ENCODE measurements at regions not wholly inside any gene's neighbourhood (a gene's known extent, or its start where the extent isn't known, plus 50 kb on each side); places are given as distances from the start of the nearest gene placed in this dataset.
"Not testable (repeated sequence)": the region's sequence is repeated elsewhere in the genome, so short reads cannot be mapped to it uniquely, and the experiment has no call there.

DNA sequence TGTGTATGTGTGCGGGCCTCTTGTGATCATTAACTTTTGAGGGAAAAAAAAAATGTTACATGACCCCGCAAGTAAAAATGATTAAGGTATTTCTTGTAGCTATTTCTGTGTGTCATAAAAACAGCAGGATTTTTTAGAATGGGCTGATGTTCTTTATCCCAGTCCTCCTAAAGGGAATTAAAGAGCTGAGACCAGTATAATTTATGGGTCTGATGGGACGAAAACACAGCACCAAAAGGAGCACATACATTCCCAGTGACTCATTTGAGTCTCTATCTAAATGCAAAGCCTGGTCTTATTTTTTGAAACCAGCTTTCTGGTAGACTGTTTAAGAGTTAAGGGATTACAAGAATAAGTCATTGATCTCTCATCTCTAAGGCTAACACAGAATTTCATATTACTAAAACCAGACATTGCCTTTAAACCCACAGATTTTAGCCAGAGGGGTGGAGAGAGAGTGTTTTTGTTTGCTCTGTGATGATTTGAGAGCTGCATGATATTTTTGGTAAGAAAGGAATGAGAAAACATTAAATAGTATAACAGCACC is 342.3 kb upstream of the EPHA4 start:
- ATAC-seq = no peak

DNA sequence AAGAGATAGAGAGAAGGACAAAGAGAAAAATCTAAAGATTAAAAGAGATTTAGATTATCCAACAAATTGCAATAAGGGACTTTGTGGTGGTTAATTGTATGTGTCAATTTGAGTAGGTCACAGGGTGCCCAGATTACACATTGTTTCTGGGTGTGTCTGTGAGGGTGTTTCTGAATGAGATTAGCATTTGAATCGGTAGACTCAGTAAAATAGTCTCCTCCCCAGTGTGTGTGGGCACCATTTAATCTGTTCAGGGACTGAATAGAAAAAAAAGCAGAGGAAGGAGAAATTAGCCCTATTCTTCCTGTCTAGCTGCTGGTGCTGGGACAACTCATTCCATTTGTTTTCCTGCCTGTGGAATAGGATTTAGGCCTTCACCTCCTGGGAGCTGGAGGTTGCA is 339.8 kb upstream of the EPHA4 start:
- no peak for ATAC-seq

DNA sequence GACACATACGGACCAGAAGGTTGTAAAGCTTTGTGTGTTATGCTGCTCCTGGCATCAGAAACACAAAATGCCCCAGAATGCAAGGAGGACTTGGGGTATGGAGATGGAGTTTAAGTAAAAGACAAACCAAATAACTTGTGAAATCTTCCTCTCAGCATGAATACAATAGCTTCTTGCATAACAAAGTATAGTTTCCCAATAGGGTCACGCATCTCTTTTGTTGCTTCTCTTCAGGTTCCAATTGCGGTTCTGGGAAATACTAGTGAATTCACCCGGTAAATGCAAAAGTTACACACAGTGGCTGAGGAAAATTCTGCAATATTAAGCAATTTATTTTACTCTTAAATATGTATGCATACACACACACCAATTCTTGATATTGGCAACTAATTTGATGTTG is 339.2 kb upstream of the EPHA4 start:
- no peak for ATAC-seq

DNA sequence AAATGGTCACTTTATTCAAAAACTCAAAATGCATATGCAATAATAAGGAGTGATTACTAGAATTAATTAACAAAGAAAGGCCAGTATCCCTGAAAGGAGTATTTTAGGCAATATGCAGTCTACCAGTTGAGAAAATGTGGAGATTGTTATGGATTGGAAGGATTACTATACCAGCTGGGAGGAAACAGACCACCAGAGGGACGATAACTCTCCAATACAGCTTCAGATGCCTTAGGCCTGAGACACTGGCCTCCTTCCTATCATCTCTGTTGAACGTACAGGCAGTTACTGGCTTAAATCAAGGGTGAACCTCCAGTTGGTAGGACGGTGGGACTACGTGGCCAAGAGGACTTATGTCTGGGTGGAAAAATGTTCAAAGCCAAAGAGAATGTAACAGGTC is 336.4 kb upstream of the EPHA4 start:
- no peak for ATAC-seq

DNA sequence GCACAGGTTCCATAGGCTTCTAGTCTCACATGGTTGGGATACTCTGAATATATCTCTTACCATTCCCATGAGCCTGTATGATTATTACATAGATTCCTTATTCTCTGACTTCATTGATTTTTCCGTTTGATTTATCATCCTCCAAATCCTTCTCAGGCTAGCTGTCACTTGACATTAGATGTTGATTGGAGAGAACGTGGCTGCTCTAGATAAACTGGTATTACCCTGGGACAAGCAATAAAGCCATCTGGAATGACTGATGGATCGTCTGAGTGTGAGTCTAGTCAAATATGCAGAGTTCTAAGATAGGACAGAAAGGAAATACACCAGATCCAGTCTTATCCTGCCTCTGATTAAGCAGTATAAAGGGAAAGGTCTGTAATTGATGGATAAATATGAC is 325.6 kb upstream of the EPHA4 start:
- no peak for ATAC-seq

DNA sequence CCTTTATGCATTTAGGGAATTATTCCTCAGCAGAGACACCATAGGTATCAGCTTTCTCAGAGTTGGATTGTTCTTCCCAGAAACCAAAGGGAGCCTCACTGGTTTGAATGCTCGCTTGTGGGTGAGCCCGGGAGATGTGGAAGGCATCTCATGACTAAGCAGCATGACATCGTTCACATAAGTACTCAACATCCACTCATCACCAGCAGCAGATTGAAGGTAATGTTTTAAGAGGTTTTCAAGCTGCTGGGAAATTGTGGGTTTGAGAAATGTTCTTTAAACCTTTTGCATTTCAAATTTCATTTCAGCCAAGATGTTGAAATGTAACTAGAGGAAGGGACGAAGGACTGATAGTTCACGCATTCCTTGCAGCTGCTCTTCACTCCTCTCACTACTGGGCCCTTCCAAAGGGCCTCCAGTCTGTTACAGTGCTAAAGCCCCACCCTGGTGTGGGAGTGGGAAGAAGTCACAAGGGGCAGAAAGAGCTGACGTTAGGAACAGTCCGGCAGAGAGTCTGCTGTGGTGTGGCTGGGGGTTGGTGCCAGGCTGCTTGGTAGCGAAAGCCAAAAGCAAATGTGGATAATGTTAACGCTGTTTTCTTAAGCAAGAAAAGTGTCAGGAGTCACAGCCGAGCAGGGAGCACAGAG is 324.5 kb upstream of the EPHA4 start:
- no peak for ATAC-seq

DNA sequence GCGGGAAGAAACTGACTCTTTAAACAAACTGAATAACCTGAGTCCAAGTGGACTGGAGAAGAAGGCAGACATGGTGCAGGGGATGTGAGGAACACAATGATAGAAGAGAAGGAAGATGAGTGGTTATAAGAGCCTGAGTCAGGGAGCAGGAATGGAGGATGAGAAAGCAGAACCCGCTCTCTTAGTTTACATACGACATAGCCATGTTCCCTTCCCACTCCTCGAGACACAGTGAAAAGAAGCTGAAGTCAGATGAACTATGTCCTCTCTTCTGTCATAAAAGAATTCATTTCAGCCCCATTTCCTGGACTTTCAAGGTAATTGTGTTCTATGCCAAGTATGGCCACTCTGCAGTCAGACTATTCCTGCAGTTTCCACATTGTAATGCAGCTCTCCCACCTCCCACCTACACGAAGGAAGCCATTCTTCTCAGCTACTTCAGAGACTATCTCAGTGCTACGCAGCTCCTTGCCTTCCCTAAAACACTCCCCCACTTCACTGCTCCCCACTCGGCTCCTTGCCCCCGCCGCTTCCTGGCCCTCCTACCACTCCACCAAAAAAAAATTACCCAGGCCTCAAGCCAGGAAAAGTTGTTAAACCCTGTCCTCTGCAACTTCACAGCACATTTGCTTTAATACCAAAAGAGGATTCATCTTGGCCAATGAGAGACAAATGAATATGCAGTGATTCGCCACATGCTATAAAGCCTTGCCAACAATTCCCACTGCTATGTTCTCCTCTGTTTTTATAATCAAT is 323.4 kb upstream of the EPHA4 start:
- no peak for ATAC-seq

DNA sequence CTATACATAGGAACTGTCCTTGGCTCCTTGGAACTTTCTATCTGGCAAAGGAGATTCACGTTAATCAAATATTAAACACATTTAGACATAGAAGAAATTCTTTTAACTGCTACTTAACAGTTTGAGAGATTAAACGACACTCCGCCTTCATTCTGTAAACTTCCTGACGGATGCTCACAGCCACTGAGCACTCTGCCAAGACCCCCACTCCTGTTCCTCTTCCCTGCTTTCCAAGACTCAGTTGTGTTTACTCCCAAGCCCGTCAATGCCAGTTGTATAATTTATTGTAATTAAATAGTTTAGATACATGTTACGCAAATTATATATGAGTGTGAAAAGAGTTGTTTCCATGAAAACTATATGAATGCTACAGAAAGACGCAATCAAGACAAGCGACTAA is 321.4 kb upstream of the EPHA4 start:
- no peak for ATAC-seq

DNA sequence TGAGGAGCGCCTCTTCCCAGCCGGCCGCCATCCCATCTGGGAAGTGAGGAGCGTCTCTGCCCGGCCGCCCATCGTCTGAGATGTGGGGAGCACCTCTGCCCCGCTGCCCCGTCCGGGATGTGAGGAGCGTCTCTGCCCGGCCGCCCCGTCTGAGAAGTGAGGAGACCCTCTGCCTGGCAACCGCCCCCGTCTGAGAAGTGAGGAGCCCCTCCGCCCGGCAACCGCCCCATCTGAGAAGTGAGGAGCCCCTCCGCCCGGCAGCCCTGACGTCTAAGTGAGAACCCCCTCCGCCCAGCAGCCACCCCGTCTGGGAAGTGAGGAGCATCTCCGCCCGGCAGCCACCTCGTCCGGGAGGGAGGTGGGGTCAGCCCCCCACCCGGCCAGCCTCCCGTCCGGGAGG is 319.9 kb upstream of the EPHA4 start:
- ATAC-seq = not testable (repeated sequence)

DNA sequence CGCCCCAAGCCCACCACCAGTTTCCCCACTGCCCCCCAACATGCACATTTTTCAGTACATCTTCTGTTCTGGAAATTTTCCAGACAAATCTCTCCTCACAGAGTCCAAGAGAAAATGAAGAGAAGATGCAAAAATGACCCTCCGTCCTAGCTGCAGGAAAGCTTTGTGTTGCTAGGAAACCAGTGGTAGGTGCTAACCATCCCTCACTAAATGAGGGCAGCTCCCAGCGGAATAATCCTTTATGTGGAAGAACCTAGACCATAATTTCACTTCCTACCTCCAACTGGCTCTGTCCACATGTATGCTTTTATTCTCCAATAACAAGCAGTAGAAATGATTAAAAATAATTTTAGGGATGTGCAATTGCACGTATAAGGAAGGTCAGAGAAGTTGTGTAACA is 311.9 kb upstream of the EPHA4 start:
- ATAC-seq = no peak

DNA sequence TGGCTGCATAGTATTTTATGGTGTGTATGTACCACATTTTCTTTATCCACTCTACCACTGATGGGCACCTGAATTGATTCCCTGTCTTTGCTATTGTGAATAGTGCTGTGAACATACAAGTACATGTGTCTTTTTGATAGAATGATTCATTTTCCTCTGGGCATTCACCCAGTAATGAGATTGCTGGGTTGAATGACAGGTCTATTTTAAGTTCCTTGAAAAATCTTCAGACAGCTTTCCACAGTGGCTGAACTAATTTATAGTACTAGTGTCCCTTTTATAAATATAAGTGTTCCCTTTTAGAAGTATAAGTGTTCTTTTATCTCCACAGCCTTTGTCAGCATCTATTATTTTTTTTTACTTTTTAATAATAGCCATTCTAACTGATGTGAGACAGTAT is 303.9 kb upstream of the EPHA4 start:
- ATAC-seq = no peak

DNA sequence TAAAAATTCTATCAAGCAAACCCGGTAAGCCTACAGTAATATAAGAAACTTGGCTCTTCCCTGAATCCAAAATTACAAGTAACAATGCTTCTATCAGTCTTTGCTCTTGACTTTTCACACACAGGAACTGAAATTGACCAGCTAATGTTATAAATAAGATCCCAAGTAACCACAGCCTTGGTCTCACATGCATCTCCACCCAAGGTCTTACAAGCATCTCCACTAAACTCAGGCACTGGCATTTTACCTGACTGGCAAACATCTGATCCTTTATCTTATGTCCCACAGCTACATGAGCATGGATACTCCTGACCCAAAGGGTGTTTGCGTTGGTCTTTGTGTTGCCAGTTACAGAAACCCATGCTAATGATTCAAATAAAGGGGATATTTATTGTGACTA is 302.3 kb upstream of the EPHA4 start:
- no peak for ATAC-seq

DNA sequence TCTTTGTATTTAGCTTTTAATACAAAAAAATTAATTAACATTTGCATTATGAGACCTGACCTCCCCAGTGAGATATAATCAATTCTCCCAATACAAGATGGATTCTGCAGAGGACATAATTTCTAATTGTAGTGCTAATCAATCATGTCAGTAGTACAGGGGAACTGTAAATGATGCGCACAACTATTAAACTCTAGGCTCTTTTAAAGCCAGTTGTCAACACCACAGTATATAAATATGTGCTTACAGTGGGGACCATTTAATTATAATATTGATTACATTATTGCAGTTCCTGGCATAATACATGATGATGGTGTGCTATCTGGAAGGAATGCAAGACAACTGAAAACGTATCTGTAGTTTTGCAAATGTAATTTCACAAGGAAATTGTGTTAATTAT is 285.6 kb upstream of the EPHA4 start:
- ATAC-seq = no peak

DNA sequence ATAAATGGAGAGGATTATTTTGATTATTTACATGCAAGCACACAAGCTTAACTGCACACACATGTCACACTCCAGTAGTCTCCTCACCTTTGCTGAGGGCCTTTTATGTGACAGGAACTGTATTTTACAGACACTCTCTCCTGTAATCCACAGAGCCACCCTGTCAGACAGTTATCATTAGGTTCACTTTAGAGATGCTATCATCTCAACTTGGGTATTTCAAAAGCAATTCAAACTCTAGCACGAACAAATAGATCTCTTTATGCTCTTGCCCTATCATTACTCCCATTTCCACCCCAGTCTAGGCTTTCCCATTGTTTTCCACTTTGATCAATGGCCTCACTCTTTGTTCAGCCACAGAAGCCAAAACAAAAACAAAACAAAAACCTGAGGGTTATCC is 281.2 kb upstream of the EPHA4 start:
- no peak for ATAC-seq

DNA sequence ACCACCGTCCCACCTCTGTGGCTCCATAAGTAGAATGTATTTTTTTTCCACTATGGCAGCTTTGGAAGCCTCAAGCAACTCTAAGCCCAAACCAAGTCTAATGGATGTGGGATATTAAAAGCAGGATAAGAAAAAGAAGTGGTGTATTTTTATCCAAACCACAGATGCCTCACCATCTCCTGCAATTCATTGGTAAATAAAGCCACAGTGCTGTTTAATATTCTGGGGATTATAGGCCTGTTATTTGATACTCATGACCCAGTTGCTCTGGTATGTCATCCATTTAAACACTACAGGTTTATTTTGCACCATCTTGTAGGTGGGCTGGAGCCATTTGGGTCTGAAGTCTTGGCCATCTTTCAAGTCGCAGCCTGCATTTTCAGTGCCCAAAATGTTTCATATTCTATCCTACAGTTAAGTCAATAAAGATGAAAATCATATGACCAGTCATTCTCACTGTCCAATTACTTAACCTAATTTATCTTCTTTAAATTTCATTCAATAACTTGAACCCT is 279.5 kb upstream of the EPHA4 start:
- ATAC-seq = no peak

DNA sequence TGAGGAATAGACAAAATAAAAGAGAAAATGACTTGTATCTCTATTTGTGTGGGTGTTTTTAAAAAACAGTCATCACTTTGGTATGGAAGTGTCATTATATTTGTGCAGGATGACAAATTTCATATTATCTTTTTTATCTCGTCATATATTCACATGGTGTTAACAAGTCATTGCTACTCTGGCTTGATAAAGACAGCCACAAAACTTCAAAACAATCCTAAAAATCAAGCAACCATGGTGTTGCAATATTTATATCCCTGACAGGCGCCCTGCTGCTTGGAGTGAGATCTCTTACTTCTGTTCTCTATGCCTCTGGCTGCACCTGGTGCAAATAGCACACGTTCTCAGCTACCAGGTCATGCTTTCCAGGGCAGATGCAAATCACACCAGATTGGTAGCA is 278.0 kb upstream of the EPHA4 start:
- no peak for ATAC-seq

DNA sequence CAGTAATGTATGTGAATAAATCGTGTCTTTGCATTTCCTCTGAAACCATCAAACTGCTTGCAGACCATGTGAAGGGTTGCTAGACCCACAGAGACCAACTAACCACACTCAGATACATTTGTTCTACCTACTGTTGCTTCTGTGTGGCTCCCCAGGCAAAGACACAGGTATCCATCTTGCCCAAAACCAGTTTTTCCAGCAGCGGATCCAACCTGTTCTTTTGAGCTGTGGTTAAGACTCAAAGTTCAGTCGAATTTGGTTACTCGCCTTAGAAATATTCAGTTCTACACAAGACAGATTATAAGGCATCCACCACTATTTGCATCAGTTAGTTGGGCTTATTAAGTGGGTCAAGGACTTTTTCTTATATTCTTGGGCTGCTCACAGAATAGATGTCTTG is 276.2 kb upstream of the EPHA4 start:
- ATAC-seq = no peak

DNA sequence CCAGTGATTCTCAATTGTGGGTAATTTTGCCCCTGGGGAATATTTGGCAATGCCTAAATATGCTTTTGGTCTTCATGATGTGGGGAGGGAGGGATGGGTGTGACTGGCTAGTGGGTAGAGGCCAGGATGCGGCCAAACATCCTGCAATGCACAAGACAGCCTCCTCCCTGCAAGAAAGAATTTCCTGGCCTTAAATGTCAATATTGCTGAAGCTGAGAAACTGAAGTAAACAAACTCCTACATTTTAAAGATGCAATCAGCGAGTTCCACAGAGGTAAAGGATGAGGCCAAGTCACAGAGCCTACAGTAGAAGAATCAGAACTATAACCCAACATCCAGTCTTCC is 272.9 kb upstream of the EPHA4 start:
- ATAC-seq = no peak

DNA sequence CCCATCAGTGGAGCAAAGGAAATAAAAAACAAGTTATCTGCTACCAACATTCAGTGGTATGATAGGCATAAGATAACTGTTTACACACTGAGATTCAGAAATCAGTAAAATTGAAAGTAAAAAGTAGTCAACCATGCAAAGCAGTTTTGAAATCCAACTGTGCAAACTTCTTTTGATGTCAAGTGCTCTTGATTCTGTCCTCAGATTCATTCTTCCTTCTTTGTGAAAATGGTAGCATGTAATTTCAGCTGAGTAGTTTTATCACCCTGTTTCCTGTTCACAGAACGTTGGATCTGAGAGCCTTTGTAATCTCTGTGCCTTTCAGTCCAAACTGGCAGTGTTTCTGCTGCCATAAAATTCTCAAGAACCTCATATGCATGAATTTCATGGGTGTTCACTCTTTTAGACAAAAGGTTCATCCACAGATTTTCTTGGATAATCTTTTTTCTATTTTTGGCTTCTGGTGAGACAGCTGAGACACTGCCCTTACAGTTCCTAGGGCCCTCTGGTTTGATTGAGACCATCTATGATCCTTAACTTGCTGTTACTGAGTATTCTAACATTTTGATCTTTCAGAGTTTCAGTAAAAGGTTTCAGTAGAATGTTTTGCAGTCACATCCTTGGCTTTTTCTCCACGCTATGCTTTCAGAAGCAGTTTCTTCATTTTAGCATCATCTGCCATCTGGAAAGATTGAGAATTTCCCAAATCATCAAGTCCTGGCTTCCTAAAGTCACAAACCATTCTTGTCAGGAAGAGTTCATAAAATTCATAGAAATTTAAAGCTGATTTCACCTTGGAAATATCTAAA is 272.3 kb upstream of the EPHA4 start:
- no peak for ATAC-seq

DNA sequence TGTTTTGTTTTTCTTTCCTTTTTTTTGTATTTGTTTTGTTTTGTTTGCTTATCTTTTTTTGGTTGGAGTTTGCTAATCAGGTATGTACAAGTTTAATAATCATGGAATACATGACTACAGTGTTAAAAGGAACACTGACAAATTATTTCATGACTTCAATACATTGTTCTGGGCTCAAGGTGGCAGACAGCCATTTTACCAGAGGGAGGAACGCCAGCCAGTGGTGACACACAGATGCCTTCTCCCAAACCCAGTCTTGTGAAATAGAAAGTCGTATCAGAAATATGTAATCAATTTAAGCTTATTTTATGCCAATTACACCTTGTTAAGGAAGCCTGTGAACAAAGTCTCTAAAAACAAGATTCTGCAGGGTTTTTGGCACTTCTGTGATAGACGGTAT is 264.0 kb upstream of the EPHA4 start:
- no peak for ATAC-seq

DNA sequence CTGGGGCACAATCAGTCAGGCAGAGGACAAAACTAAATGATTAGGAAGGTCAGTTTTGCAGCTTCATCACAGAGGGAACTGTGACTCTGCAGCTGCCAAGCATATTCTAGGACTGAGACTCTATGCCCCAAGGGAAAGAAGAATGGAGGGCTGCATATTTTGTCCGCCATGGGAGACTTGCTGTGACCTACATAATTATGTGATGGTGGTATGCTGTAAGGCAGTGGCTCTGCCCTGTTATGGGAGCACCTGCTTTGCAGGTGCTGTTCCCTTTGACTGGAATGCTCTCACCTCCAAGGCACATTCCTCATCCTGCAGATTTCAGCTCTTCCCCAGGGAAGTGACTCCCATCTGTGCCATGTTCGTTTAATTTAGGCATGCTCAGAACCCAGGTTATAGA is 261.9 kb upstream of the EPHA4 start:
- ATAC-seq = no peak

DNA sequence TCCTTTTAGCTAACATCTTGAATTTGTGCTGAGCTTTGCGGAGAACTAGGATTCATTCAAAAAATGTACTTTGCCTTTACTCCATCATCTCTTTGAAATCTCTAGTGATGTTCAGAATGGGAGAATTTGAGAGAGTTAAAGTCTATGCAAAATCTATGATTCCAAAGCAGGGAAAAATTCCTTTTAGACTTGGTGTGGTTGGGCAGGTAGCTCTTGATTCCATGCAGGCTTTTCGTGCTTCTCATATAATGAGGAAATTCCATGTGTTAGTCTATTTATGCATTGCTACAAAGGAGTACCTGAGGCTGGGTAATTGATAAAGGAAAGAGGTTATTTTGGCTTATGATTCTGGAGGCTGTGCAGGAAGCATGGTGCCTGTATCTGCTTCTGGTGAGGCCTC is 258.9 kb upstream of the EPHA4 start:
- no peak for ATAC-seq

DNA sequence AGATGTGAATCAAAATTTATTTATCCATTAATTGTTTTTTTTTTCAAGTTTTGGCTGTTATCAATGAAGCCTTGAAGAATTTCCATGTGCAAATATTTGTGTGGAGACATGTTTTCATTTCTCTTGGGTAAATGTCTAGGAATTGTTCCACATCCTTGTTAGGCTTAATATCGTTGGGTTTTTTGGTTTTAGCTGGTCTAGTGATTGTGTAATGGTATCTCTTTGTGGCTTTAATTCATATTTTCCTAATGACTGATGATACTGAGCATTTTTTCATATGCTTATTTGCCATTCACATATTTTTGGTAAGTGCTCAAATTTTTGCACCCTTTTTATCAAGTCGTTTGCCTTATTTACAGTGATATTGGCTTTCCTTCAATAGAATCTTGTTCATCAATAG is 250.3 kb upstream of the EPHA4 start:
- no peak for ATAC-seq
